ENCODE measurements at regions not wholly inside any gene's neighbourhood (a gene's known extent, or its start where the extent isn't known, plus 50 kb on each side); places are given as distances from the start of the nearest gene placed in this dataset.

DNA sequence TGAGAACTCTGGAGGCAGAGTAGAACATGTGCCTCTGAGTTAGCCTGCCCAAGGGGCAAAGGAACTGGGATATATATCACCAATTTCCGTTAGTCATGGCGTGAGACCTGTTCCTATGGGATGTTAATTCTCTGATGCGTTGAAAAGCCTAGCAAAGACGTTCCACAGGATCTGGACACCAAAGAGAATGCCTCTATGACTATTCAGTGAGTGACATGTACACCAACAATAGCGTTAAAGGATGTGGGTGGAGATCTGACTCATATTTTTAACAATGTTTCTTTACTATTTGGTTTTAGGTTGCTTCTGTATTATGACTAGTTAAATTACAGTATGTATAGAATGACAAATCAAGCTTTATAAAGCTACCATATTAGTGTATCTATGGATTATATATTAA lies 320.9 kb upstream of the MC4R start:
- CTCF ChIA-PET: no interaction called here
- in situ Hi-C loops (cut with MboI; ENCODE audit: low sequenced_read_pairs): loop anchor here (25.0 kb wide), 1 partner anchor 794 kb away; no protein-coding TSS in a partner anchor
- Histone ChIP-seq H3K27ac (ENCODE audit: insufficient read depth, low read length) (no peak overlapping the region), H3K9ac (ENCODE audit: low read depth, low read length) (no peak overlapping the region), H4K8ac (ENCODE audit: low read depth in 2 of 2, low read length in 2 of 2) (no peak overlapping the region), H2AK9ac (replicated peaks; ENCODE audit: low read depth, low read length, poor library complexity) (no peak overlapping the region), H3K4me1 (ENCODE audit: control insufficient read depth, insufficient read depth, low read length) (no peaks in the 10 kb centered on the region), H2BK15ac (ENCODE audit: low read depth, low read length) (no peak overlapping the region), H3K9me3 (ENCODE audit: control insufficient read depth, insufficient read depth, low read length) (no peaks in the 10 kb centered on the region), H3K4me2 (ENCODE audit: low read depth, low read length) (no peak overlapping the region), H3K27me3 (ENCODE audit: control insufficient read depth, insufficient read depth, low read length) (no peaks in the 10 kb centered on the region), H2AK5ac (ENCODE audit: low read depth, low read length) (no peak overlapping the region), H2BK20ac (ENCODE audit: low read depth, low read length) (no peak overlapping the region), H3K4me3 (ENCODE audit: insufficient read depth, low read depth, low read length) (no peak overlapping the region), H4K91ac (ENCODE audit: insufficient read depth, low read depth, low read length) (no peak overlapping the region), H2AFZ (replicated peaks; ENCODE audit: low read length, poor library complexity) (no peak overlapping the region), H2BK5ac (ENCODE audit: low read depth, low read length, poor library complexity, severe bottlenecking) (no peak overlapping the region), H3K9me1 (ENCODE audit: insufficient read depth, low read length) (no peaks in the 10 kb centered on the region), H4K5ac (ENCODE audit: low read depth, low read length) (no peak overlapping the region), H3K79me1 (ENCODE audit: low read depth in 1 of 2, low read length in 2 of 2) (no peaks in the 10 kb centered on the region), H4K20me1 (ENCODE audit: insufficient read depth, low read length) (no peaks in the 10 kb centered on the region), H3K56ac (ENCODE audit: extremely low read depth, insufficient read depth, low read length) (no peak overlapping the region), H3K18ac (ENCODE audit: low read depth, low read length) (no peak overlapping the region), H3K36me3 (ENCODE audit: control insufficient read depth, insufficient read depth, low read length) (no peaks in the 10 kb centered on the region), H2BK120ac (ENCODE audit: low read depth, low read length) (no peak overlapping the region), H3K23ac (ENCODE audit: low read depth, low read length) (no peak overlapping the region), H3K14ac (replicated peaks; ENCODE audit: low read depth, low read length) (no peak overlapping the region), H3K4ac (ENCODE audit: low read depth, low read length) (no peak overlapping the region)
- BruUV-seq (replicated peaks): no TSS peak
- DNase-seq (no peak), ATAC-seq (ENCODE audit: low read depth) (no peak)
- no CpG with 5 or more reads among the region's 5 CpGs for WGBS, 2 experiments (ENCODE audit: extremely low coverage in 2 of 2, insufficient read length in 1 of 2)
- intact Hi-C loops (cut with micrococcal nuclease): no loop called here
- TF ChIP-seq, protein P1, sequence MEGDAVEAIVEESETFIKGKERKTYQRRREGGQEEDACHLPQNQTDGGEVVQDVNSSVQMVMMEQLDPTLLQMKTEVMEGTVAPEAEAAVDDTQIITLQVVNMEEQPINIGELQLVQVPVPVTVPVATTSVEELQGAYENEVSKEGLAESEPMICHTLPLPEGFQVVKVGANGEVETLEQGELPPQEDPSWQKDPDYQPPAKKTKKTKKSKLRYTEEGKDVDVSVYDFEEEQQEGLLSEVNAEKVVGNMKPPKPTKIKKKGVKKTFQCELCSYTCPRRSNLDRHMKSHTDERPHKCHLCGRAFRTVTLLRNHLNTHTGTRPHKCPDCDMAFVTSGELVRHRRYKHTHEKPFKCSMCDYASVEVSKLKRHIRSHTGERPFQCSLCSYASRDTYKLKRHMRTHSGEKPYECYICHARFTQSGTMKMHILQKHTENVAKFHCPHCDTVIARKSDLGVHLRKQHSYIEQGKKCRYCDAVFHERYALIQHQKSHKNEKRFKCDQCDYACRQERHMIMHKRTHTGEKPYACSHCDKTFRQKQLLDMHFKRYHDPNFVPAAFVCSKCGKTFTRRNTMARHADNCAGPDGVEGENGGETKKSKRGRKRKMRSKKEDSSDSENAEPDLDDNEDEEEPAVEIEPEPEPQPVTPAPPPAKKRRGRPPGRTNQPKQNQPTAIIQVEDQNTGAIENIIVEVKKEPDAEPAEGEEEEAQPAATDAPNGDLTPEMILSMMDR (conservative IDR thresholded peaks at IDR 0.05; ENCODE audit: low read depth, low read length): no peak
- TF ChIP-seq BHLHE40 (IDR thresholded peaks at IDR 0.05; ENCODE audit: low read depth, low read length): no peak
- TF ChIP-seq RFX5 (IDR thresholded peaks at IDR 0.05; ENCODE audit: low read depth, low read length): no peak
- no peak for TF ChIP-seq MAFK (IDR thresholded peaks at IDR 0.05; ENCODE audit: low read depth, low read length)
- TF ChIP-seq CHD1 (IDR thresholded peaks at IDR 0.05; ENCODE audit: low read depth, low read length): no peak
- TF ChIP-seq RCOR1 (IDR thresholded peaks at IDR 0.05; ENCODE audit: insufficient replicate concordance, low read length): no peak
- TF ChIP-seq CEBPB (IDR thresholded peaks at IDR 0.05; ENCODE audit: low read depth, low read length): no peak
- POLR2A ChIA-PET (ENCODE audit: unreplicated experiment): no interaction called here
- dilution Hi-C loops (cut with HindIII; ENCODE audit: low sequenced_read_pairs, unreplicated experiment): no loop called here

Data from IMR-90 (cell line).